Peyer's patch (tissue), 4 donors: ENCODE measurements at regions not wholly inside any gene's neighbourhood (a gene's known extent, or its start where the extent isn't known, plus 50 kb on each side); places are given as distances from the start of the nearest gene placed in this dataset.

Experiments used
- POLR2A ChIP-seq, 2 donors: fragments of 450-650 bp; IDR thresholded peaks; one replicate each; pipeline ENCODE4 v1.5.1; 2017; ENCODE audit warnings: antibody characterized with exemption in 2 of 2, mild to moderate bottlenecking in 2 of 2, moderate library complexity in 2 of 2
- TF ChIP-seq, protein P1 (sequence below), 6 experiments: fragments of 450-650 bp in 4 of 6; fragments of 200-600 bp in 2 of 6; sonication (generic) in 1 of 6; IDR thresholded peaks; one replicate each; pipeline ENCODE4 v1.5.1; 2017 to 2019; ENCODE audit warnings: antibody characterized with exemption in 6 of 6, mild to moderate bottlenecking in 3 of 6, moderate library complexity in 1 of 6

DNA sequence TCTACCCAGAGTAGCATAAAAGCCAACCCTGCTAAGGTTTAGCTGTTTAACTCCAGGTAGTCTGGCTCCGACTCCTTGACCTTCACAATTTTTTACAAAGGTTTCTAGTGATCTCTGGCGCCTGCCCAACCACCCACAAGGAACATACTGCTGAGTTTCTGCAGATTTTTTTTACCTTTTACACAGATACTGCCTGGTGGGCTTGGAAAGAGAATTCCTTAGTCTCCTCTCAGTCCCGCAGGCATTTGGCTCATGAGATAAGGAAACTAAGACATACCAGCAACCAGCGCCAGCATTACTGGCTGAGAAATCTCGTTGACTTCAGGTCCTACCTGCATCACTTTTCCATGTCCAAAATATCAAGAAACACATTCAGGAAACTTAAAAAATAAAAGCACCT is 51.1 kb upstream of the LYZL1 start:
- TF ChIP-seq, protein P1, sequence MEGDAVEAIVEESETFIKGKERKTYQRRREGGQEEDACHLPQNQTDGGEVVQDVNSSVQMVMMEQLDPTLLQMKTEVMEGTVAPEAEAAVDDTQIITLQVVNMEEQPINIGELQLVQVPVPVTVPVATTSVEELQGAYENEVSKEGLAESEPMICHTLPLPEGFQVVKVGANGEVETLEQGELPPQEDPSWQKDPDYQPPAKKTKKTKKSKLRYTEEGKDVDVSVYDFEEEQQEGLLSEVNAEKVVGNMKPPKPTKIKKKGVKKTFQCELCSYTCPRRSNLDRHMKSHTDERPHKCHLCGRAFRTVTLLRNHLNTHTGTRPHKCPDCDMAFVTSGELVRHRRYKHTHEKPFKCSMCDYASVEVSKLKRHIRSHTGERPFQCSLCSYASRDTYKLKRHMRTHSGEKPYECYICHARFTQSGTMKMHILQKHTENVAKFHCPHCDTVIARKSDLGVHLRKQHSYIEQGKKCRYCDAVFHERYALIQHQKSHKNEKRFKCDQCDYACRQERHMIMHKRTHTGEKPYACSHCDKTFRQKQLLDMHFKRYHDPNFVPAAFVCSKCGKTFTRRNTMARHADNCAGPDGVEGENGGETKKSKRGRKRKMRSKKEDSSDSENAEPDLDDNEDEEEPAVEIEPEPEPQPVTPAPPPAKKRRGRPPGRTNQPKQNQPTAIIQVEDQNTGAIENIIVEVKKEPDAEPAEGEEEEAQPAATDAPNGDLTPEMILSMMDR (IDR thresholded peaks at IDR 0.05) = no peak
- no peak for TF ChIP-seq POLR2A (IDR thresholded peaks at IDR 0.05)
